ENCODE measurements at regions not wholly inside any gene's neighbourhood (a gene's known extent, or its start where the extent isn't known, plus 50 kb on each side); places are given as distances from the start of the nearest gene placed in this dataset.

DNA sequence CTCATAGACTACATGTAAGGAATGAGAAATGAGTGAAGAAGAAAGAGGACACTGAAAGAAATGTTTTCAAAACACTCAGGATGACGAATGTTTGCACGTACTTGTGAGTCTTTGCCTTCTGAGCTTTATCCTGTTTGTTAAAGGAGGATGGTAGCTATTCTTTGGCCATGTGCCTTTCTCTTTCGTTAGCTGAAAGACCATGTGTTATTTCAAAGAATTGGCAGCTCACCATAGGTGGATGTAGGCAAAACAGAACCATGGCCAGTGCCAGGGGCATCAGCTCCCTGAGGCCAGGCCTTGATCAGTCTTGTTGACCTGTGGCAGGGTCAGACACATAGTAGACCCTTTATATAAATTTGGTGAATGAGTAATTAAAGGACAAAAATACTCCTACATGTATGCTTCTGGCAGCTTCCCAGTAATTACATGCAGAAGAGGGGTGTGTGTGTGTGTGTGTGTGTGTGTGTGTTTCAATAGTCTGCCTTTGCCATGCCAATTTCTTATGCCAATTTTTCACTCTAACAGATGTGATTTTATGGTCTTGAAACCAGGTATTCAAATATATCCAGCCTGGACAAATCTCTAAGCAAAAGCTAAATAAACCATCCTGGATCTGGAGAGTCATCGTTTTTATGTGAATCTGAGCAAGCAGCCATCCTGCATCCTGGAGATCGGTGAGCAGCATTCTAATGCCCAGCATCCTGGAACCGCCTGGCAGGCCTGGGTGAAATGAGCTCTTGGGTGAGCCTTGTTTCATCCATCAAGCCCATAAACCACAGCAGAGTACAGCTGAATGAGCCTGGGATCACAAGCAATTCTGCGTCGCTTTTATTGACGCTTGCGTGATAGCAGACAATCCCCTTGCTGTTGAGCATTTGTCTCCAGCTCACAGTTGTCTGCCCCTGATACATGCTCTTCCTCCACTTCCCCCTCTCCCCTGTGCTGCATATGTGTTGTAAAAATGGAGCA is 475.4 kb downstream of the MED10 start:
- Mint-ChIP-seq H3K4me1 (ENCODE audit: low read depth) (no peaks in the 10 kb centered on the region), H3K27ac (no peak overlapping the region), H3K36me3 (ENCODE audit: low read depth) (no peaks in the 10 kb centered on the region), H3K27me3 (peaks cover 2% of the 10 kb centered on the region), H3K4me3 (no peak overlapping the region), H3K9me3 (peaks cover 2% of the 10 kb centered on the region)
- TF ChIP-seq, protein P1, sequence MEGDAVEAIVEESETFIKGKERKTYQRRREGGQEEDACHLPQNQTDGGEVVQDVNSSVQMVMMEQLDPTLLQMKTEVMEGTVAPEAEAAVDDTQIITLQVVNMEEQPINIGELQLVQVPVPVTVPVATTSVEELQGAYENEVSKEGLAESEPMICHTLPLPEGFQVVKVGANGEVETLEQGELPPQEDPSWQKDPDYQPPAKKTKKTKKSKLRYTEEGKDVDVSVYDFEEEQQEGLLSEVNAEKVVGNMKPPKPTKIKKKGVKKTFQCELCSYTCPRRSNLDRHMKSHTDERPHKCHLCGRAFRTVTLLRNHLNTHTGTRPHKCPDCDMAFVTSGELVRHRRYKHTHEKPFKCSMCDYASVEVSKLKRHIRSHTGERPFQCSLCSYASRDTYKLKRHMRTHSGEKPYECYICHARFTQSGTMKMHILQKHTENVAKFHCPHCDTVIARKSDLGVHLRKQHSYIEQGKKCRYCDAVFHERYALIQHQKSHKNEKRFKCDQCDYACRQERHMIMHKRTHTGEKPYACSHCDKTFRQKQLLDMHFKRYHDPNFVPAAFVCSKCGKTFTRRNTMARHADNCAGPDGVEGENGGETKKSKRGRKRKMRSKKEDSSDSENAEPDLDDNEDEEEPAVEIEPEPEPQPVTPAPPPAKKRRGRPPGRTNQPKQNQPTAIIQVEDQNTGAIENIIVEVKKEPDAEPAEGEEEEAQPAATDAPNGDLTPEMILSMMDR (IDR thresholded peaks at IDR 0.05) = no peak
- DNase-seq (no peak), ATAC-seq (no peak)
- intact Hi-C loops (cut with micrococcal nuclease) = no loop called here
- ChIA-PET CTCF (interaction anchor here (1.2 kb wide), 1 partner anchor 12 kb away, joined by 3 read pairs; no protein-coding TSS in a partner anchor), POLR2A (no interaction called here)

DNA sequence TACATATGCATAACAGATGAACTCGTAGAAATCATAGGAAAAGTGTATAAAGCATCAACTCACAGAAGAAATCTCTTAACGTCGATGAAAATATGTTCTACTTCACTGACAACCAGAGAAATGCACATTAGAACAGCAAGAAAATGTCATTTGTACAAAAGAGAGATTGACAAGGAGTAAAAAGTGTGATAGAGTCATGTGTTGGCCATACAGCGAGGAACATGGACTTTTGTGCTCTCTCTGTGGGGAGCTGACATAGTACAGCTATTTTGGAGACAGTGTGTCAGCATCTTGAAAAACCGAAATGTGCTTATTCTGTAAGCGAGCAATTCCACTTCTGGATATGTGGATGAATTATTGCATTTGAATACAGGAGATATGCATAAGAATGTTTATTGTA is 477.9 kb downstream of the ICE1 start:
- Mint-ChIP-seq H3K27ac (no peak overlapping the region), H3K36me3 (ENCODE audit: low read depth) (no peaks in the 10 kb centered on the region), H3K9me3 (peaks cover 2% of the 10 kb centered on the region), H3K27me3 (peaks cover 2% of the 10 kb centered on the region), H3K4me1 (ENCODE audit: low read depth) (no peaks in the 10 kb centered on the region), H3K4me3 (no peak overlapping the region)
- POLR2A ChIA-PET = no interaction called here
- intact Hi-C loops (cut with micrococcal nuclease) = no loop called here
- CTCF ChIA-PET = no interaction called here
- DNase-seq (no peak), ATAC-seq (no peak)
- TF ChIP-seq, protein P1 (IDR thresholded peaks at IDR 0.05) = no peak

DNA sequence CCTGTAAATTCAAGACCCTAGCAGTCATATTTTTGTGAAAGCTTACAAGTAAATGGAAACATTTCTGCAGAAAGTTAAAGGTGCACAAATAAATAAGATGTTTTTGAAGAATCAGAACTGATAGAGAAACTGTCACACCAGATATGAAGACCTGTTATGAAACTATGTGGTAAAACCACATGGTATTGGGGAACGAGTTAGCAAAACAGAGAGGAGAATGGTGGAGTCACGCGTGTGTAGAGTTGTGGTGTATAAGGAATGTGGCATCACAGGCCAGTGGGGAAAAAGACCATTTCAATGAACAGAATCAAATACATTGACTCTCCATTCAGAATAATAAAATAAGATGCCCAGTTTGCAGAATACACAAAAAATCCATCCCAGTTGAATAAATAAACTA is 477.2 kb downstream of the ICE1 start:
- H3K27me3 Mint-ChIP-seq = peaks cover 2% of the 10 kb centered on the region
- H3K27ac Mint-ChIP-seq = no peak overlapping the region
- intact Hi-C loops (cut with micrococcal nuclease) = no loop called here
- ATAC-seq = no peak
- H3K36me3 Mint-ChIP-seq (ENCODE audit: low read depth) = no peaks in the 10 kb centered on the region
- DNase-seq = no peak
- no peaks in the 10 kb centered on the region for H3K4me1 Mint-ChIP-seq (ENCODE audit: low read depth)
- CTCF ChIA-PET = no interaction called here
- H3K9me3 Mint-ChIP-seq = peaks cover 2% of the 10 kb centered on the region
- POLR2A ChIA-PET = no interaction called here
- no peak overlapping the region for H3K4me3 Mint-ChIP-seq
- TF ChIP-seq, protein P1 (IDR thresholded peaks at IDR 0.05) = no peak

DNA sequence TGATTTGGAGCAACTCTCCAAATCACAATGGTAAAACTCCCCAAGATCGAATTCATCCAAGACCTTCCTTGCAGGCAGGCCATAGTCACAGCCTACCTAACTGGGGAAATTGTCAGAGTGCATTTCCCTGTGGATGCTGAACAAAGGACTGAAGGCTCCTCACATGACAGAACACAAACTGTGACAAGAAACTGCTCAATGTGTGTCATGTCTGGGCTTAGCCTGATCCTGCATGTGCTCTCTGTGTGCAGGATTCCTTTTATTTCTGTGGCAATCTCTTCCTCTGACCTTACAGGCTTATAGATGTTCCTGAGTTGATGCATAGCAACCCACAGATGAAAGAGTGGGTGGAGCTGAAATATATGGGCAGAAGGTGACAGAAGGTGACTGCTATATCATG is 465.8 kb downstream of the ICE1 start:
- no peak overlapping the region for H3K27ac Mint-ChIP-seq
- ATAC-seq (no peak), DNase-seq (no peak)
- H3K36me3 Mint-ChIP-seq (ENCODE audit: low read depth) = no peaks in the 10 kb centered on the region
- POLR2A ChIA-PET = no interaction called here
- H3K4me3 Mint-ChIP-seq = no peak overlapping the region
- H3K27me3 Mint-ChIP-seq = peaks cover 5% of the 10 kb centered on the region
- no peaks in the 10 kb centered on the region for H3K4me1 Mint-ChIP-seq (ENCODE audit: low read depth)
- peaks cover 4% of the 10 kb centered on the region for H3K9me3 Mint-ChIP-seq
- TF ChIP-seq, protein P1 (IDR thresholded peaks at IDR 0.05) = no peak
- CTCF ChIA-PET = no interaction called here
- intact Hi-C loops (cut with micrococcal nuclease) = no loop called here

DNA sequence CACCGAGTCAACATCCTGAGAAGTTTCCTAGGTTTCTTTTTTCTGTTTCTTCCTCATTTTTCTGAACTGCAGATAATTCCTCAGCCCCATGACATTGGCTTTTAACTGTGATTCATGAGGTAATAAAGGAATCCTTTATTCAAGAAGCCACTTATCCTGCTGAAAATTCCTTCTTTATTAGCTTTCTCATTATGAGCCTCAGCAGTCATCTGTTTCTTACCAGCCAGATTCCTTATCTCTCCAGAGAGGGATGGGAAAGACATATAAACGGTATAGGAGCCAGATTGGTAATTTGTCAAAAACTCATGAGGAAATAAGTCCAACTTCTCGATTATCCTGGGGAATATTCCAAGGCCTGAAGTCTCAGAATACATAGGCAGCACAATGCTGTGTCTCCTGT is 465.4 kb downstream of the ICE1 start:
- H3K4me3 Mint-ChIP-seq = no peak overlapping the region
- TF ChIP-seq, protein P1 (IDR thresholded peaks at IDR 0.05) = no peak
- ATAC-seq (no peak), DNase-seq (no peak)
- ChIA-PET CTCF (interaction anchor here (0.9 to 1.4 kb wide), 2 partner anchors 117 to 390 kb away, joined by 3 to 4 read pairs; no protein-coding TSS in a partner anchor), POLR2A (no interaction called here)
- H3K27me3 Mint-ChIP-seq = peaks cover 5% of the 10 kb centered on the region
- H3K4me1 Mint-ChIP-seq (ENCODE audit: low read depth) = no peaks in the 10 kb centered on the region
- no peaks in the 10 kb centered on the region for H3K36me3 Mint-ChIP-seq (ENCODE audit: low read depth)
- peaks cover 4% of the 10 kb centered on the region for H3K9me3 Mint-ChIP-seq
- intact Hi-C loops (cut with micrococcal nuclease) = no loop called here
- H3K27ac Mint-ChIP-seq = no peak overlapping the region

Data from activated CD8-positive, alpha-beta T cell treated with anti-CD3 and anti-CD28 coated beads for 36 hours (primary cell).